GM18511 (cell line): ENCODE measurements at regions not wholly inside any gene's neighbourhood (a gene's known extent, or its start where the extent isn't known, plus 50 kb on each side); places are given as distances from the start of the nearest gene placed in this dataset.

ENCODE experiments used
- ATAC-seq: cut with Tn5 transposase; IDR thresholded peaks from one replicate; pipeline ENCODE4 v1.9.1; 2021; ENCODE audit warnings: mild to moderate bottlenecking, moderate library complexity; ENCODE audit not compliant: unreplicated experiment

DNA sequence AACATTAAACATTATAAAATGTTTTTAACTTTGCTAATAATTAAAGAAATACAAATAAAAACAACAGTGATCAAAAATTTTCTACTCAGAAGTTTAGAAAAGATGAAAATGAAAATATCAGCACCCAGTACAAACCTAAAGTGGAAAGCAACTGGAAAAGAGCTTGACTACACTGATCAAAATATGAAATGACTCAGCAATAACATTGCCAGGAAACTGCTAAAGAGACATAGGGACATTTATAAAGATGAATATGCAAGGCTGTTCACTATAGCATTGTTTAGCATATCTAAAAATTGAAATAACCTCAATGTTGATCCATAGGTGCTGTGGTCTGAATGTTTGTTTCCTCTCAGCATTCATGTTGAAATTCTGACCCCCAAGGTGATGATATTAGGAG, 88.5 kb upstream of the NOCT start:
- ATAC-seq: no peak

- ATAC-seq: no peak
These were observed 90.1 kb upstream of the NOCT start for GRCh38 chr4:138925495-138925894.

GRCh38 chr4:138919094-138919936, 96.3 kb upstream of the NOCT start:
- peak; percentile 88 for ATAC-seq

- no peak for ATAC-seq
These were observed 97.3 kb upstream of the NOCT start for GRCh38 chr4:138918169-138918869.

GRCh38 chr4:138916763-138917162, 98.8 kb upstream of the NOCT start:
- no peak for ATAC-seq

- no peak for ATAC-seq
These were observed 99.8 kb upstream of the NOCT start for GRCh38 chr4:138915756-138916155.

DNA sequence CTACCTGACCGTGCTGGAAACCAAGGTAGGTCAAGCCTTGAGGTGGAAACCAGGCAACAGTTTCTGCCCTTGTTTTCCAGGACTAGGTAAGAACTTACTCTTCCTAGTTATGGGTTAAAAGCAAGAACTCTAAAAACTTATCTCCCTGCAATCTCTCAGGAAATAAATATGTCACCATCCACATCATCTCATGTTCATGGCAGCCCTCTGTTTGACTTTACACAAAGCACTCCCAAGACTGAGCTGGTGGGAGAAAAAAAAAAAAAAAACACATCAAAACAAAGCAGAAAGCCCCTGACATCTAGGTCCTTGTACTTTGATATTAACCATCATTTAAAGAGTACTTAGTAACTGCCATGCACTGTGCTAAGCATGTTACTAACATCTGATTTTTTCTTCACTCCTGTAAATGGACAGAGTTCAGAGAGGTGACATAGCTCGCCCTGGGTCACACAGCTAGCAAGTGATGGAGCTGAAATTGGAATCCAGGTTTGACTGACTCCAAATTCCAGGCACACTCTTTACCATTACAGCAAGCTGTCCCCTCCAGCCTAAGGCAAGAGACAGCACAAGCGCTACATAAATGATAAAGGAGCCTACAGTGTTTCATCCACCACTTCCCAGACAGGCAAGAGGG, 102.8 kb upstream of the NOCT start:
- no peak for ATAC-seq

DNA sequence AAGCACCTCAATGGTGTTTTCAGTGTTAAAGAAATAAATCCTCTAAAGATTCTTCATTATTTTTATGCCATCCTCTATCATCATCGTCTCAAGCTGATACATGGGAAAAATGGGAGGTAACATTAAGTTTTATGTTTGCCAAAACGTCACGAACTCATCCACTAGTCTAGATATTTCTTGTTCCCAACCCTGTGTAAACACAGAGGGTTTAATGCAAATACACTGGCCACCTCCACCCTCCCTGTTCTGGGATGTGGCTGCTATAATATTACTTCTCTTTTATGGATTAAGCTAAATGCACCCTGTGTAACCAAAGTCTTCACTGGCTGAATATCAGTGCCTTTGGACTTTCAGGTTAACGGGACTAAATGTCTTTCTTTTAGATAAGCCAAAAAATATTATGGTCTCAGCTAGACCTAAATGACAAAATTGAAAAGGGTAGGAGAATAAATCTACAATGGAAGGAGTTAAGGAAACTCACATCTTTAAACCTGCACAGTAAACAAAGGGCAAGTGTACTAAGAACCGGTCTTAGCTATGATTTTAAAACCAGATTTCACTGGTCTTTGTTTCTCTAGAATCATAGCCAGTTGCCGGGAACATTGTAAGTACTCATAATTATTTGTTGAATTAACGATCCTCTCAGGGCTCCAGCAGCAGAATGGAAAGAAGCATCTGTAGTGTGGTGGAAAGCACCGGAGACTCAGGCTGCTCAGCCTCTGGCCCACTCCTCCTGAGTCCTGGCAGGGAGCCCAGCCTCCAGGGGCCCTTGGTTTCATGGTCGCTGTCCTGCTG, 103.5 kb upstream of the NOCT start:
- no peak for ATAC-seq

DNA sequence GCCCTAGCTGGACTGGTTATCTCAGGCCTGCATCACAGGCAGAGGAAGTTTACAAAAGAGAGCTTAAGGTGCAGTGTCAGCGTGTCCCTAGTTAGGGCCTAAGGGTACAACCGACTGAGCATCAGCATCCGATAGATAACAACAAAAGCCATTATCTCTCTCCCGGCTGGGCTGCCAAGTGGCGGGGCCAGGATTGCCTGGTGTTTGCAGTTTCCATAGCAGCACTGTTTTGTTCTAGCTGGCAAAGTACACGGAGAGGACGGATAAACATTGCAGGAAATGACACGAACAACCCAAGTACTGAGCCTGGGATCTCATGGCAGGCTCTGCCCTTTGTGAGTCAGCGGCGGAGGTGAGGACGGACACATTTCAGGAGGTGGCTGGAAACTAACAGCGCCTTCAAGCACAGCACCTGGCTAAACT, 104.7 kb upstream of the NOCT start:
- no peak for ATAC-seq

DNA sequence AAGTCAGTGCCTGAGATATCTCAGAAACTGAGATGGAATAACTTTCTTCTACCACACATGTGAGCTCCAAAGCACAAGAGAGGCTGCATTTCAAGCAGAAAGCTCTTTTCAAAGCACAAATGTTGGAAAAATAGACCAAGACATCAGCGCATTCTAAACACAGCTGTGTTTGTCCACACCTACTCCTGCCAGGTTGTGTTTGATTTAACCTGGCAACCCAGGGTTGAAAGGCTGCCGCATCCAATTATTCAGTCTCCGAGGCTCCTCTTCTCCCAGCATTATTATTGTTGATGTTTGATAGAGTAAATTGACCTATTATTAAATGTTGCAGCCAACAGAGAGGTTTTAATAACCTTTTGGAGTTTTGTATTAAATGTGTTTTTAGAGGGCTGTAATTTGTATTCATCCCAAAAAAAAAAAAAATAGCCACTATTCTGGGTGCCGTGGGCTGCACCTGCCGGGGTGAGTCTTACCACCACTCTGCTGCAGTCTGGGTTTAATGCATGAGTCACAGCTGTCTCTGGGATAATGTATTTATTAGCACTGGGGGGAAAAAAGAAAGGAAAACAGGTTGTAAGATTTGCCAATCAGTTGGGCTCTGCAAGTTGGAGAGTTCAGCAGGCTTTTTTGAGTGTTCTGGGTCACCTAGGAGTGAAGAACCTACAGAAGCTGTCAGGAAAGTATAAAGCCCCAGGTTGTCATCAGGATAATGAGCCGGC, 105.2 kb upstream of the NOCT start:
- no peak for ATAC-seq

- no peak for ATAC-seq
These were observed 106.0 kb upstream of the NOCT start for GRCh38 chr4:138909587-138909986.

GRCh38 chr4:138908134-138908533, 107.4 kb upstream of the NOCT start:
- no peak for ATAC-seq

DNA sequence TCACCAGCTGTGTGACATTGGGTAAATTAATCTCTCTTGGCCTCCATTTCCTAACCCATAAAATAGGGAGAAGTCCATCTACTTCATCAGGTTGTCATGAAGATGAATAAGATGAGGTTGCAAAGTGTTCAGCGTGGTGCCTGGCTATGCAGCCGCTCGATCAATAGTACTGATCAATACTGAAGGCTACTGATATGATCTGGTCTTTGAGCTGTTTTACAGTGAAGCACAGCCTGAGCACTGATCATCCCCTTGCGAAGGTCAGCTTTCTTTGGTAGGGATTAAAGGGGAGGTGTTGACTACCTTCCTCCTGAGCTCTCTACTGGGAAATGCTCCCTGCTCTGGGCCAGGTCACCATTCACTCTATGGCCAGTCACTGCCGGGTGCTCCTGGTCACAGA, 108.4 kb upstream of the NOCT start:
- ATAC-seq: no peak

DNA sequence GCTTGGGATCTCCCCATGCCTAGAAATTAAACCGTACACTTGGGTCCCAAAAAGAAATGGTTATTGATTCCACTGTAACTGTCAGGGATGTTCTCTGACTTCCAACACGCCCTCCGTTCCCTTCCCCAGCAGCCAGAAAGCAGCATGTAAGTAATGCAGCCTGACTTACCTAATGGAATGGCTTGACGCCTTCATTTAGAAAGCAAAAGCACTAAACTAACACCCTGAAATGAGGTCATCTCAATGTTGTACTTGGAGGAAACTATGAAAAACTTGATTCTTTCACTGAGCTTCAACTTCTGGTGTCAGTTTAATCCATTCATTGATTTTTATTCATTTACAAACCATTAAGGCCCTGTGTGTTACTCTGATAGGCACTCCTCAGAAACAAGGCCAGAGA, 110.8 kb upstream of the NOCT start:
- no peak for ATAC-seq

- no peak for ATAC-seq
These were observed 112.4 kb upstream of the NOCT start for GRCh38 chr4:138903185-138903584.

DNA sequence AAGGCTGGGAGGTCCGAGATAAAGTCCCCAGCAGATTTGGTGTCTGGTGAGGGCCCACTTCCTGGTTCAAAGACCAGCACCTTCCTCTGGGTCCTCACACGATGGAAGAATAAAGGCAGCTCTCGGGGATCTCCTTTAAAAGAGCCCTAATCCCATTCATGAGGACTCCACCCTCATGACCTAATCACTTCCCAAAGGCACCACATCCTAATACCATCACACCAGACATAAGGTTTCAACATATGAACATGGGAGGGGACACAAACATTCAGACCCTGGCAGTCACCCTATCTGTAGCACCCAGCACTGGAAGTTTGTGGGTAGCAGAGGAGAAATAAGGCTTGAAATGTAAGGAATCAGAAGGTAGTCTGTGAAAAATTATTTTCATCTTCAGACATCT, 112.9 kb upstream of the NOCT start:
- no peak for ATAC-seq

DNA sequence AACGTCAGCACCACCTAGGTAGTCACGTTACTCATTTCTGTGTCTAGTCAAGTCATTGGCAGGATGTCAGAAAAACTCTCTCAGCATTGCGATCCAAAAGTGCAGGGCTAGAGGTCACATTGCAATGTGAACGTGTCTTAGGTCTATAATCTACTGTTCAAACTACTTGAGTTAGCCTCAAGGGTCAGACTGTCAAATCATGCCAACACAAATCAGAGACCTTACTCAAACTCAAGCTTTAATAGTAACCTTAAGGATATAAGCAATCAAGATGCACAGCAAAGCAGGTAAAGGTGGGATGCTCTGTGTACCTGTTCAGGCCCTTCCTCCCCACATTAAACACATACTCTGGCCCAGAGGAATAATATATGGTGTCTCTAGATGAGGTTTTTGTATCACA, 114.4 kb upstream of the NOCT start:
- ATAC-seq: no peak

DNA sequence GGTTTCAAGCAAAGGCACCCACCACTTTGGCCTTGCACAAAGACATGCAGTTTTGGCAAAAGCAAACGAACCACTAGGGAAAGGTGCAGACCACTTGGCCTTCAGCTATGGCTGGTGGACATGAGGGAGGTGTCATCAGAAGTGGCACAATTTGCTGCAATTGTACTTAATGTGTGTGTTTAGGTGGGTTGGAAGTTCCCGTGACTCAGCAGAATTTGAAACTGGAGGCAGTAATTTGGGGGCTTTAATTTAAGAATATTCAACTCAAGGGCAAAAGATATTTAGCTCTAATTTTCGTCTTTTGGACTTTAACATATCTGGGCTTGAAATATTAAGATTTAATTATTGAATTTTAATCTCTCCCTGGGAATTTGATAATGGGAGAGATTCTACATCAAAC, 115.6 kb upstream of the NOCT start:
- no peak for ATAC-seq

DNA sequence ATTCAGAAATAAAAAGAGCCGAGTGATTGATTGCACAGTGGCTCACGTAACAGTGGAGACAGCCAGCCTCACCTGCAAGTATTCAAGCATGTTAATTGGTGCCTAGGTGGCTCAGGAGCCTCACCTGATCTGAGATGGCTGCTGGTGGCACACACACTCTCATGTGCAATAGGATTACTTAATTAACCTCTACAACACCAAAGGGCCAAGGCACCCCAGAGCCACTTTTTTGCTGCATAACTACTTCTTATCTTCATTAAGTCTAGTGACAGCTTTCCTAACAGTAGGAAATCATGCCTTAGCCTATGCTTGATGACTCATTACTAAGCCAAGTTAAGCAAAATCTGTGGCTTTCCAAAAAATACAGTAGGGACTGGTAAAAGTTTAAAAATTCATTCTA, 117.3 kb upstream of the NOCT start:
- no peak for ATAC-seq

DNA sequence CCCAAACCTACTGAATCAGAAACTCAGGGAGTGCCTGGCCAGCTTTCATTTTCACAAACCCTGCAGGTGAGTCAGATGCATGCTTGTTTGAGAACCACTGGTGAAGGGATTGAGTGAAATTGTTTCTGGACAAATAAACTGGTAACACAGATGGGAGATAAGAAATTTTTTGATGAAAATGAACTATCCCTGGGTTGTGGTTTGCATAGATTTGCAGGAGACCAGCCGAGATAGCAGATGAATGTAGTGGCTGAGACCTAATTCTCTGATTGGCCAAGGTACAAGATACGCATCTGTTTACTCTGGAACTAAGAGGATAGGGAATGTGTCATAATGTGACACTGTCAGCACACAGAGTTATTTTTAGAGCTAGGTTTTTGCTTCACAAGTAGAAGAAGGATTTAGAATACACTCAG, 117.8 kb upstream of the NOCT start:
- ATAC-seq: no peak

DNA sequence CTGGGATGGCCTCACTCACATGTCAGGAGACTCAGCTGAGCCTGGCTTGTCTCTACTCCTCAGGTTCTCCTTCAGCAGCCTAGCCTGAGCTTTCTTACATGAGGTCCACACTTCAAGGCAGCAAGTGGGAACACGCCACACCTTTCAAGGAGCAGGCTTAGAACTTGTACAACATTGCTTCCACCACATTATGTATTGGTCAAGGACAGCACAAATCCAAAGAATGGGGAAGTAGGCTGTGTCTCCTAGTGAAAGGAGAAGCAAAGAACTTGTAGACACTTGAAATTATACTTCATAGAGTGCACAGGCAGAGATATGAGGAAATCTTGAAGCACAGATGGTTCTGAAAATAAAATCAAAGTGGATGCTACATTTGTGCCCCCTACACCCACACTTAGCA, 120.9 kb upstream of the NOCT start:
- no peak for ATAC-seq
